ENCODE measurements at regions not wholly inside any gene's neighbourhood (a gene's known extent, or its start where the extent isn't known, plus 50 kb on each side); places are given as distances from the start of the nearest gene placed in this dataset.

GRCh38 chr3:162073422-162073975 is 576.9 kb downstream of the OTOL1 start:
- TF ChIP-seq, protein P1, sequence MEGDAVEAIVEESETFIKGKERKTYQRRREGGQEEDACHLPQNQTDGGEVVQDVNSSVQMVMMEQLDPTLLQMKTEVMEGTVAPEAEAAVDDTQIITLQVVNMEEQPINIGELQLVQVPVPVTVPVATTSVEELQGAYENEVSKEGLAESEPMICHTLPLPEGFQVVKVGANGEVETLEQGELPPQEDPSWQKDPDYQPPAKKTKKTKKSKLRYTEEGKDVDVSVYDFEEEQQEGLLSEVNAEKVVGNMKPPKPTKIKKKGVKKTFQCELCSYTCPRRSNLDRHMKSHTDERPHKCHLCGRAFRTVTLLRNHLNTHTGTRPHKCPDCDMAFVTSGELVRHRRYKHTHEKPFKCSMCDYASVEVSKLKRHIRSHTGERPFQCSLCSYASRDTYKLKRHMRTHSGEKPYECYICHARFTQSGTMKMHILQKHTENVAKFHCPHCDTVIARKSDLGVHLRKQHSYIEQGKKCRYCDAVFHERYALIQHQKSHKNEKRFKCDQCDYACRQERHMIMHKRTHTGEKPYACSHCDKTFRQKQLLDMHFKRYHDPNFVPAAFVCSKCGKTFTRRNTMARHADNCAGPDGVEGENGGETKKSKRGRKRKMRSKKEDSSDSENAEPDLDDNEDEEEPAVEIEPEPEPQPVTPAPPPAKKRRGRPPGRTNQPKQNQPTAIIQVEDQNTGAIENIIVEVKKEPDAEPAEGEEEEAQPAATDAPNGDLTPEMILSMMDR (IDR thresholded peaks at IDR 0.05; ENCODE audit: unreplicated experiment in 3 of 3): no peak
- Mint-ChIP-seq H3K27ac (no peak overlapping the region), H3K36me3 (ENCODE audit: low read depth) (no peaks in the 10 kb centered on the region), H3K27me3 (ENCODE audit: low read depth) (no peaks in the 10 kb centered on the region), H3K9me3 (no peaks in the 10 kb centered on the region), H3K4me1 (no peaks in the 10 kb centered on the region), H3K4me3 (no peak overlapping the region)

GRCh38 chr3:162077108-162077507 is 580.5 kb downstream of the OTOL1 start:
- H3K4me1 Mint-ChIP-seq: no peaks in the 10 kb centered on the region
- H3K4me3 Mint-ChIP-seq: no peak overlapping the region
- TF ChIP-seq, protein P1 (IDR thresholded peaks at IDR 0.05; ENCODE audit: unreplicated experiment in 3 of 3): no peak
- no peaks in the 10 kb centered on the region for H3K36me3 Mint-ChIP-seq (ENCODE audit: low read depth)
- H3K27ac Mint-ChIP-seq: no peak overlapping the region
- no peaks in the 10 kb centered on the region for H3K9me3 Mint-ChIP-seq
- no peaks in the 10 kb centered on the region for H3K27me3 Mint-ChIP-seq (ENCODE audit: low read depth)

DNA sequence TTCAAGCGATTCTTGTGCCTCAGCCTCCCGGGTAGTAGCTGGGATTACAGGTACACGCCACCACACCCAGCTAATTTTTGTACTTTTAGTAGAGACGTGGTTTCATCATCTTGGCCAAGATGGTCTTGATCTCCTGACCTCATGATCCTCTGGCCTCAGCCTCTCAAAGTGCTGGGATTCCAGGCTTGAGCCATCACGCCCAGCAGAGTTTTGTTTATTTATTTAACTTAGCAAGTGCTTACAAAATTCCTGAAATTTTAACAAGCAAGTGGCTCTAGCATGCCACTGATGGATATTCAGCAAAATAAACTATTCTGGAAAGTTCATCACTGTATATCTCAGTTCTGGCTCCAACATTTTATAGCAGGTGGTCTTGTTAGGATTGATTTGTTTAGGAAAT is 585.9 kb downstream of the OTOL1 start:
- TF ChIP-seq, protein P1 (IDR thresholded peaks at IDR 0.05; ENCODE audit: unreplicated experiment in 3 of 3): no peak
- H3K27me3 Mint-ChIP-seq (ENCODE audit: low read depth): no peaks in the 10 kb centered on the region
- H3K36me3 Mint-ChIP-seq (ENCODE audit: low read depth): no peaks in the 10 kb centered on the region
- H3K9me3 Mint-ChIP-seq: no peaks in the 10 kb centered on the region
- no peak overlapping the region for H3K27ac Mint-ChIP-seq
- no peaks in the 10 kb centered on the region for H3K4me1 Mint-ChIP-seq
- no peak overlapping the region for H3K4me3 Mint-ChIP-seq

DNA sequence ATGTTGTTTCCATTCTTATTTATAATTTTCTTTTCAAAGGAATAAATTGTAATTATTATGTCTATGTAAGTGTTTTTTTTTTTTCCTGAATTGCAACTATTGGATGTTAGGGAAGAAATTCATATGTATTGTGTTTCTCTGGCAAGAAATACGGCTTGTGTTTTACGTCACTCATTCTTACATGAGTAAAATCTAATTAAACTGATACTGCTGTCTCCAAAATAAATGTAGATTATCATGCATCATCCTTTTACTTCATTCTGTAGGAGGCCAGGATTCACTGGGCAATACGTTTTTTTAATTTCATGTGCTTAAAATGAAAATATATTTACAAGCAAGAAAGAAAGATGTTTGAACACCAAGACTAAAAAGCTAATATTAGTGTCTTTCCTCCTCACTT is 590.8 kb downstream of the OTOL1 start:
- H3K27me3 Mint-ChIP-seq (ENCODE audit: low read depth): no peaks in the 10 kb centered on the region
- H3K4me1 Mint-ChIP-seq: no peaks in the 10 kb centered on the region
- H3K36me3 Mint-ChIP-seq (ENCODE audit: low read depth): no peaks in the 10 kb centered on the region
- H3K9me3 Mint-ChIP-seq: peaks cover 2% of the 10 kb centered on the region
- TF ChIP-seq, protein P1 (IDR thresholded peaks at IDR 0.05; ENCODE audit: unreplicated experiment in 3 of 3): no peak
- no peak overlapping the region for H3K4me3 Mint-ChIP-seq
- no peak overlapping the region for H3K27ac Mint-ChIP-seq

GRCh38 chr3:162092751-162093150 is 596.1 kb downstream of the OTOL1 start:
- H3K4me1 Mint-ChIP-seq: no peaks in the 10 kb centered on the region
- H3K36me3 Mint-ChIP-seq (ENCODE audit: low read depth): no peaks in the 10 kb centered on the region
- H3K9me3 Mint-ChIP-seq: peaks cover 3% of the 10 kb centered on the region
- TF ChIP-seq, protein P1 (IDR thresholded peaks at IDR 0.05; ENCODE audit: unreplicated experiment in 3 of 3): no peak
- no peak overlapping the region for H3K4me3 Mint-ChIP-seq
- no peaks in the 10 kb centered on the region for H3K27me3 Mint-ChIP-seq (ENCODE audit: low read depth)
- no peak overlapping the region for H3K27ac Mint-ChIP-seq

DNA sequence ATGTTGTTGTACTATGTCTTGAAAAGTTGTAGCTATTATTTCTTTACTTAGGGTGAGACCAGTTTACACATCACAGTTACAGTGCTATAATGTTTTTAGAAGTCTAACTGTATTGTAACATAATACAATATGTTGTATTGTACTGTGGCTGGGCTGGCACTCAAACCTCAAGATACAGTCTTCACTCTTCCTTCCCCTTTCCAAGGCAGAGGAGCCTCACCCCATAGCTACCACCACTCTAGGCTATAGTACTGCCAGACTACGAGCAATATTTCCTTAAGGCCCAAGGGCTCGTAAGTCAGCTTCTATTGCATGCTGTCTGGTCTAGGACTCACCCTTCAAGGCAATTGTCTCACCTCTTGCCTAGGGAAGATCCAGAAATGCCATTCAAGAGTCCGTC is 597.7 kb downstream of the OTOL1 start:
- H3K4me3 Mint-ChIP-seq: no peak overlapping the region
- H3K27me3 Mint-ChIP-seq (ENCODE audit: low read depth): no peaks in the 10 kb centered on the region
- peaks cover 3% of the 10 kb centered on the region for H3K9me3 Mint-ChIP-seq
- no peaks in the 10 kb centered on the region for H3K4me1 Mint-ChIP-seq
- TF ChIP-seq, protein P1 (IDR thresholded peaks at IDR 0.05; ENCODE audit: unreplicated experiment in 3 of 3): no peak
- no peaks in the 10 kb centered on the region for H3K36me3 Mint-ChIP-seq (ENCODE audit: low read depth)
- no peak overlapping the region for H3K27ac Mint-ChIP-seq

Data from nephron (organoid).